CD14-positive monocyte (primary cell): ENCODE measurements at regions not wholly inside any gene's neighbourhood (a gene's known extent, or its start where the extent isn't known, plus 50 kb on each side); places are given as distances from the start of the nearest gene placed in this dataset.

Source experiments
- DNase-seq, 3 donors: peaks; one replicate each; pipeline ENCODE4 v3.0.0-alpha.2; 2011 to 2022
- H2AFZ ChIP-seq: 2 replicates; pipeline ENCODE4 v1.6.0; 2012; ENCODE audit warnings: mild to moderate bottlenecking, low read depth, low read length, inconsistent platforms; ENCODE audit not compliant: insufficient read depth, poor library complexity, severe bottlenecking
- H3K27ac ChIP-seq, 2 donors: 1 replicate in 1 of 2; 2 replicates in 1 of 2; pipeline ENCODE4 v1.5.1; 2012 to 2013; ENCODE audit warnings: low read length in 2 of 2, control low read depth in 1 of 2, inconsistent platforms in 1 of 2, low read depth in 1 of 2, mild to moderate bottlenecking in 1 of 2
- H3K27me3 ChIP-seq, 2 donors: one replicate each; pipeline versions ENCODE4 v1.6.0 to v1.6.1; 2011 to 2013; ENCODE audit warnings: low read length in 2 of 2; ENCODE audit not compliant: control insufficient read depth in 2 of 2, insufficient read depth in 2 of 2
- H3K36me3 ChIP-seq, 2 donors: replicated peaks in 1 of 2; 1 replicate in 1 of 2; 2 replicates in 1 of 2; pipeline versions ENCODE4 v1.5.1 to v1.6.1; 2012 to 2013; ENCODE audit warnings: low read length in 2 of 2, control low read depth in 1 of 2, inconsistent platforms in 1 of 2, mild to moderate bottlenecking in 1 of 2; ENCODE audit not compliant: insufficient read depth in 2 of 2, control insufficient read depth in 1 of 2
- H3K4me1 ChIP-seq, 2 donors: 1 replicate in 1 of 2; 2 replicates in 1 of 2; pipeline versions ENCODE4 v1.5.1 to v1.6.1; 2012 to 2013; ENCODE audit warnings: low read length in 2 of 2, control low read depth in 1 of 2, inconsistent platforms in 1 of 2, mild to moderate bottlenecking in 1 of 2, moderate library complexity in 1 of 2; ENCODE audit not compliant: insufficient read depth in 2 of 2, control insufficient read depth in 1 of 2
- H3K4me2 ChIP-seq: replicated peaks from 2 replicates; pipeline ENCODE3; 2012; ENCODE audit warnings: low read length, moderate library complexity, mild to moderate bottlenecking; ENCODE audit not compliant: poor library complexity, severe bottlenecking; ENCODE audit errors: extremely low read depth
- H3K4me3 ChIP-seq, 3 experiments: fragments of 200-600 bp in 1 of 3; sonication (generic) in 1 of 3; replicated peaks in 1 of 3; 1 replicate in 2 of 3; 2 replicates in 1 of 3; pipeline ENCODE4 v1.5.1; 2011 to 2013; ENCODE audit warnings: low read length in 3 of 3, mild to moderate bottlenecking in 3 of 3, control low read depth in 2 of 3, low read depth in 2 of 3, inconsistent platforms in 1 of 3, moderate library complexity in 1 of 3
- H3K79me2 ChIP-seq: 2 replicates; pipeline ENCODE4 v1.6.0; 2012; ENCODE audit warnings: mild to moderate bottlenecking, control low read depth, inconsistent platforms, low read length, moderate library complexity; ENCODE audit not compliant: insufficient read depth
- H3K9ac ChIP-seq: 2 replicates; pipeline ENCODE4 v1.6.0; 2017; ENCODE audit warnings: low read length, mild to moderate bottlenecking; ENCODE audit not compliant: insufficient read depth, poor library complexity, severe bottlenecking
- H3K9me3 ChIP-seq, 2 donors: replicated peaks in 1 of 2; 1 replicate in 1 of 2; 2 replicates in 1 of 2; pipeline versions ENCODE4 v1.5.1 to v1.6.1; 2012 to 2013; ENCODE audit warnings: low read length in 2 of 2, control low read depth in 1 of 2; ENCODE audit not compliant: control insufficient read depth in 1 of 2, insufficient read depth in 1 of 2
- H4K20me1 ChIP-seq: 2 replicates; pipeline ENCODE4 v1.6.0; 2012; ENCODE audit warnings: mild to moderate bottlenecking, low read length, control low read depth, moderate library complexity; ENCODE audit not compliant: insufficient read depth
- H3K27ac Mint-ChIP-seq, 7 donors: one replicate each; pipeline ENCODE4 v1.8.0; 2020; ENCODE audit warnings: mild to moderate bottlenecking in 7 of 7, mixed read lengths in 7 of 7, moderate library complexity in 6 of 7, inconsistent platforms in 2 of 7
- H3K27me3 Mint-ChIP-seq, 3 donors: one replicate each; pipeline ENCODE4 v1.8.0; 2021 to 2022; ENCODE audit warnings: low read depth in 3 of 3, mild to moderate bottlenecking in 3 of 3, mixed read lengths in 3 of 3, moderate library complexity in 3 of 3, inconsistent platforms in 1 of 3
- H3K36me3 Mint-ChIP-seq, 2 donors: one replicate each; pipeline ENCODE4 v1.8.0; 2020; ENCODE audit warnings: mixed read lengths in 2 of 2, inconsistent platforms in 1 of 2, mild to moderate bottlenecking in 1 of 2
- H3K4me1 Mint-ChIP-seq: one replicate; pipeline ENCODE4 v1.8.0; 2020; ENCODE audit warnings: mild to moderate bottlenecking, mixed read lengths
- H3K4me3 Mint-ChIP-seq, 2 donors: one replicate each; pipeline ENCODE4 v1.8.0; 2020; ENCODE audit warnings: mild to moderate bottlenecking in 2 of 2, mixed read lengths in 2 of 2, moderate library complexity in 1 of 2
- H3K9me3 Mint-ChIP-seq, 7 donors: one replicate each; pipeline ENCODE4 v1.8.0; 2020 to 2022; ENCODE audit warnings: mixed read lengths in 7 of 7, mild to moderate bottlenecking in 6 of 7, moderate library complexity in 6 of 7, inconsistent platforms in 2 of 7
- CTCF ChIP-seq: fragments of 200-600 bp; IDR thresholded peaks from one replicate; pipeline ENCODE4 v1.8.0; 2022; ENCODE audit warnings: antibody characterized with exemption, mild to moderate bottlenecking
- WGBS: methylation state at CpG from one replicate; pipeline ENCODE4 v1.1.5; 2013; ENCODE audit warnings: missing lambda C conversion rate; ENCODE audit not compliant: insufficient coverage; 5-methylcytosine and 5-hydroxymethylcytosine counted together
- intact Hi-C, 2 donors: fragments of 100-400 bp; cut with micrococcal nuclease; formaldehyde crosslinking; loops; one replicate each; pipeline versions ENCODE4 v1.15.0 to v1.15.1; 2023

GRCh38 chr11:122512688-122513087 is 142.8 kb upstream of the UBASH3B start:
- intact Hi-C loops = no loop called here
- H3K79me2 ChIP-seq = no peaks in the 10 kb centered on the region
- Mint-ChIP-seq H3K36me3 (no peaks in the 10 kb centered on the region), H3K4me1 (peaks cover 3% of the 10 kb centered on the region), H3K4me3 (no peak overlapping the region), H3K27me3 (no peaks in the 10 kb centered on the region), H3K27ac (no peak overlapping the region), H3K9me3 (no peaks in the 10 kb centered on the region)
- H3K27me3 ChIP-seq = no peaks in the 10 kb centered on the region
- H3K4me3 ChIP-seq = no peak overlapping the region
- H3K9ac ChIP-seq = no peak overlapping the region
- TF ChIP-seq CTCF = no peak
- 100% methylated on average over 1 of the region's 2 CpGs for WGBS
- no peak overlapping the region for H2AFZ ChIP-seq
- H3K4me1 ChIP-seq = no peaks in the 10 kb centered on the region
- no peaks in the 10 kb centered on the region for H3K9me3 ChIP-seq
- no peak for DNase-seq
- H4K20me1 ChIP-seq = no peaks in the 10 kb centered on the region
- no peaks in the 10 kb centered on the region for H3K36me3 ChIP-seq
- no peak overlapping the region for H3K4me2 ChIP-seq
- H3K27ac ChIP-seq = no peak overlapping the region

GRCh38 chr11:122509899-122510298 is 145.6 kb upstream of the UBASH3B start:
- Mint-ChIP-seq H3K27ac (no peak overlapping the region), H3K9me3 (no peaks in the 10 kb centered on the region), H3K27me3 (peaks cover 0 to 3% (median 2%) of the 10 kb centered on the region in 3 donors), H3K4me1 (peaks cover 6% of the 10 kb centered on the region), H3K4me3 (no peak overlapping the region), H3K36me3 (no peaks in the 10 kb centered on the region)
- TF ChIP-seq CTCF = no peak
- 96% methylated on average over 12 of the region's 15 CpGs for WGBS
- no peak for DNase-seq
- Histone ChIP-seq H3K4me3 (no peak overlapping the region), H2AFZ (no peak overlapping the region), H3K79me2 (no peaks in the 10 kb centered on the region), H3K27me3 (no peaks in the 10 kb centered on the region), H3K36me3 (no peaks in the 10 kb centered on the region), H3K9me3 (no peaks in the 10 kb centered on the region), H3K4me2 (no peak overlapping the region), H3K9ac (no peak overlapping the region), H3K27ac (no peak overlapping the region), H4K20me1 (no peaks in the 10 kb centered on the region), H3K4me1 (no peaks in the 10 kb centered on the region)
- intact Hi-C loops = loop anchor here in 1 of 2 donors (5.0 kb wide), 1 partner anchor 853 kb away; no protein-coding TSS in a partner anchor
